ENCODE measurements at regions not wholly inside any gene's neighbourhood (a gene's known extent, or its start where the extent isn't known, plus 50 kb on each side); places are given as distances from the start of the nearest gene placed in this dataset.

DNA sequence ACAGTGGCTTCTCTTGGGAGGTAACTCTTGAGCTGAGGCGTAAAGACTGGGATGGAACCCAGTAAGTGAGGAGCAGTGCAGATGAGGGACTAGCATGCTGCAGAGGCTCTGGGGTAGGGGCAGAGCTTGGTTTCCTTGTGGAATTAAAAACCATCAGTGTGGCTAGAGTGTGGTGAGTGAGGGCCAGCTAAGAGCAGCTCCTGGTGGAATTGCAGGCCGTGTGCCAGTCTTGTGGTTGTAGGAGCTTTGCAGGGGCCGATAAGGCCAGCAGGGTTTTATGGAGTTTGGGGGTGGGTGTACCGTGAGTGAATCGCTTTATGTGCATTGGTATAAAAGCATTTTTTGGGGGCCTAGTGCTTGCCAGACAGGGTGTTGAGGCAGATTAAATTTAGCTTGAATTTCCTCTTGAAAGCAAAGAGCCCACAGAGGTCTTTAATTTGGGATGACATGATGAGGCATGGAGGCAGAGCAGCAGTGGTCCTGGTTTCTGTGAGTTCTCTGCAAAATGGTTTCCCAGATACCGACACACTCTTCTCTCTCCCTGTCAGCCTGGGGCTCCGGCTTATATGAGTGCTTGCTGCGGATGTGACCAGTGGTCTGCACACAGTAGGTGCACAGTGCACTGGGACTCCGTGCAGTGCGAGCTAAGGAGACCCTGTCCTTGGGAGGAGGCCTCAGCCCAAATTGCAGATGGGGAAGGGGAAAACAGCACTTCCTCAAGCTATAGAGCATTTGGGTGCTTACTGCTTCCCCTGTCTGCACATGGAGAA, 176.4 kb upstream of the PITX1 start:
- H3K9me3 ChIP-seq (ENCODE audit: control insufficient read depth in 2 of 2, insufficient read depth in 1 of 2, low read depth in 1 of 2, low read length in 1 of 2) = no peaks in the 10 kb centered on the region
- WGBS, 2 donors = 89 to 91% methylated on average over 10 of the region's 10 CpGs
- peaks cover 0 to 1% of the 10 kb centered on the region in 2 donors for H3K36me3 ChIP-seq (ENCODE audit: control insufficient read depth in 2 of 2, insufficient read depth in 2 of 2, low read length in 1 of 2)
- H3K4me1 ChIP-seq (ENCODE audit: control insufficient read depth in 2 of 2, insufficient read depth in 2 of 2, low read length in 1 of 2) = peaks cover 0 to 2% of the 10 kb centered on the region in 2 donors
- H3K4me3 ChIP-seq (ENCODE audit: low read depth in 1 of 2, low read length in 2 of 2) = no peak overlapping the region
- H3K27ac ChIP-seq (ENCODE audit: low read depth in 2 of 2, low read length in 1 of 2) = no peak overlapping the region
- no peaks in the 10 kb centered on the region for H3K27me3 ChIP-seq (ENCODE audit: control insufficient read depth in 1 of 2, insufficient read depth in 2 of 2, low read length in 2 of 2)

GRCh38 chr5:135208903-135209721, 175.1 kb upstream of the PITX1 start:
- H3K4me1 ChIP-seq (ENCODE audit: control insufficient read depth in 2 of 2, insufficient read depth in 2 of 2, low read length in 1 of 2) = peaks cover 0 to 2% of the 10 kb centered on the region in 2 donors

GRCh38 chr5:135208555-135208902, 174.5 kb upstream of the PITX1 start:
- no peaks in the 10 kb centered on the region for H3K36me3 ChIP-seq (ENCODE audit: control insufficient read depth in 2 of 2, insufficient read depth in 2 of 2, low read length in 1 of 2)
- 48 to 59% methylated on average over 2 of the region's 2 CpGs for WGBS, 2 donors
- H3K27ac ChIP-seq (ENCODE audit: low read depth in 2 of 2, low read length in 1 of 2) = peak overlapping the region; percentile 17 to 67
- H3K4me1 ChIP-seq (ENCODE audit: control insufficient read depth in 2 of 2, insufficient read depth in 2 of 2, low read length in 1 of 2) = peaks cover 0 to 2% of the 10 kb centered on the region in 2 donors
- no peaks in the 10 kb centered on the region for H3K9me3 ChIP-seq (ENCODE audit: control insufficient read depth in 2 of 2, insufficient read depth in 1 of 2, low read depth in 1 of 2, low read length in 1 of 2)
- no peaks in the 10 kb centered on the region for H3K27me3 ChIP-seq (ENCODE audit: control insufficient read depth in 1 of 2, insufficient read depth in 2 of 2, low read length in 2 of 2)
- no peak overlapping the region for H3K4me3 ChIP-seq (ENCODE audit: low read depth in 1 of 2, low read length in 2 of 2)

More at GRCh38 chr5:135208903-135209721, 175.1 kb upstream of the PITX1 start:
- Histone ChIP-seq H3K4me3 (ENCODE audit: low read depth in 1 of 2, low read length in 2 of 2) (no peak overlapping the region), H3K36me3 (ENCODE audit: control insufficient read depth in 2 of 2, insufficient read depth in 2 of 2, low read length in 1 of 2) (no peaks in the 10 kb centered on the region), H3K9me3 (ENCODE audit: control insufficient read depth in 2 of 2, insufficient read depth in 1 of 2, low read depth in 1 of 2, low read length in 1 of 2) (no peaks in the 10 kb centered on the region), H3K27ac (ENCODE audit: low read depth in 2 of 2, low read length in 1 of 2) (peak overlapping the region; percentile 9 to 67), H3K27me3 (ENCODE audit: control insufficient read depth in 1 of 2, insufficient read depth in 2 of 2, low read length in 2 of 2) (no peaks in the 10 kb centered on the region)
- 58 to 67% methylated on average over 11 of the region's 11 CpGs for WGBS, 2 donors

- H3K9me3 ChIP-seq (ENCODE audit: control insufficient read depth in 2 of 2, insufficient read depth in 1 of 2, low read depth in 1 of 2, low read length in 1 of 2) = no peaks in the 10 kb centered on the region
- peak overlapping the region in 1 of 2 donors; percentile 17 for H3K27ac ChIP-seq (ENCODE audit: low read depth in 2 of 2, low read length in 1 of 2)
- peaks cover 0 to 2% of the 10 kb centered on the region in 2 donors for H3K4me1 ChIP-seq (ENCODE audit: control insufficient read depth in 2 of 2, insufficient read depth in 2 of 2, low read length in 1 of 2)
- no peaks in the 10 kb centered on the region for H3K36me3 ChIP-seq (ENCODE audit: control insufficient read depth in 2 of 2, insufficient read depth in 2 of 2, low read length in 1 of 2)
- H3K4me3 ChIP-seq (ENCODE audit: low read depth in 1 of 2, low read length in 2 of 2) = no peak overlapping the region
- 68 to 70% methylated on average over 6 of the region's 6 CpGs for WGBS, 2 donors
- H3K27me3 ChIP-seq (ENCODE audit: control insufficient read depth in 1 of 2, insufficient read depth in 2 of 2, low read length in 2 of 2) = no peaks in the 10 kb centered on the region
These were observed 173.8 kb upstream of the PITX1 start for GRCh38 chr5:135207866-135208265.

- Histone ChIP-seq H3K4me3 (ENCODE audit: low read depth in 1 of 2, low read length in 2 of 2) (no peak overlapping the region), H3K9me3 (ENCODE audit: control insufficient read depth in 2 of 2, insufficient read depth in 1 of 2, low read depth in 1 of 2, low read length in 1 of 2) (no peaks in the 10 kb centered on the region), H3K27me3 (ENCODE audit: control insufficient read depth in 1 of 2, insufficient read depth in 2 of 2, low read length in 2 of 2) (no peaks in the 10 kb centered on the region), H3K4me1 (ENCODE audit: control insufficient read depth in 2 of 2, insufficient read depth in 2 of 2, low read length in 1 of 2) (peaks cover 0 to 2% of the 10 kb centered on the region in 2 donors), H3K36me3 (ENCODE audit: control insufficient read depth in 2 of 2, insufficient read depth in 2 of 2, low read length in 1 of 2) (no peaks in the 10 kb centered on the region), H3K27ac (ENCODE audit: low read depth in 2 of 2, low read length in 1 of 2) (no peak overlapping the region)
- WGBS, 2 donors = 95 to 98% methylated on average over 3 of the region's 3 CpGs
These were observed 172.8 kb upstream of the PITX1 start for GRCh38 chr5:135206862-135207261.

DNA sequence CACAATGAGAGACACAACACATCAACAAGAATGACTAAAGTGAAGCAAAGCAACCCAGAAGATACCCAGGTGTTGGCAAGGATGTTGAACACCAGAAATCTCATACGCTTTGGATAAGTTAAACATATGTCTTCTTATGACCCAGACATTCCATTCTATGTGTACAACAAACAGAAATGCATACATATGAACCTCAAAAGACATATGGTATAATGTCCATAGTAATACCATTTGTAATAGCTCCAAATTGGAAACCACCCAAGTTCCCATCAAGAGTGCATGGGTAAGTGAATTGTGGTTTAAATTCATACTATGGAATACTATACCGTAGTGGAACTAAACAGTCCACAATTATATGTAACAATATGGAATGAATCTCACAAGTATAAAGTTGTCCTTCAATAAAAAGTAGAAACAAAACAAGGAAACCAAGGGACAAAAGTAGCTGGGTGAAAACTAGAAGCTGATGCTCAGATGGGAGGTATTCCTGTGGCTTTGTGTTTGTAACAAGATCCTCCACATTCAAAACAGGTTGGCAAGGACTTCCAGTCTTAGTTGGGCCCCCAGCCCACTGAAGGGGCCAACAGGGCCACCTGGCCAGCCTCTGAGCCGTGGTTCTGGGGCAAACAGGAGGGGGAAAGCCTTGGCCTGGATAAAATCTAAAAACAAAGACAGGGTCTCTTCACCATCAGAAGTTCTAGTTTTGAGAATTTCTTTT, 171.8 kb upstream of the PITX1 start:
- H3K27ac ChIP-seq (ENCODE audit: low read depth in 2 of 2, low read length in 1 of 2) = no peak overlapping the region
- no peaks in the 10 kb centered on the region for H3K27me3 ChIP-seq (ENCODE audit: control insufficient read depth in 1 of 2, insufficient read depth in 2 of 2, low read length in 2 of 2)
- no peaks in the 10 kb centered on the region for H3K9me3 ChIP-seq (ENCODE audit: control insufficient read depth in 2 of 2, insufficient read depth in 1 of 2, low read depth in 1 of 2, low read length in 1 of 2)
- peaks cover 0 to 2% of the 10 kb centered on the region in 2 donors for H3K4me1 ChIP-seq (ENCODE audit: control insufficient read depth in 2 of 2, insufficient read depth in 2 of 2, low read length in 1 of 2)
- H3K36me3 ChIP-seq (ENCODE audit: control insufficient read depth in 2 of 2, insufficient read depth in 2 of 2, low read length in 1 of 2) = no peaks in the 10 kb centered on the region
- H3K4me3 ChIP-seq (ENCODE audit: low read depth in 1 of 2, low read length in 2 of 2) = no peak overlapping the region
- 92 to 93% methylated on average over 3 of the region's 3 CpGs for WGBS, 2 donors

- no peak overlapping the region for H3K27ac ChIP-seq (ENCODE audit: low read depth in 2 of 2, low read length in 1 of 2)
- WGBS, 2 donors = 41 to 43% methylated on average over 1 of the region's 1 CpG
These were observed 170.1 kb upstream of the PITX1 start for GRCh38 chr5:135204151-135204600.

DNA sequence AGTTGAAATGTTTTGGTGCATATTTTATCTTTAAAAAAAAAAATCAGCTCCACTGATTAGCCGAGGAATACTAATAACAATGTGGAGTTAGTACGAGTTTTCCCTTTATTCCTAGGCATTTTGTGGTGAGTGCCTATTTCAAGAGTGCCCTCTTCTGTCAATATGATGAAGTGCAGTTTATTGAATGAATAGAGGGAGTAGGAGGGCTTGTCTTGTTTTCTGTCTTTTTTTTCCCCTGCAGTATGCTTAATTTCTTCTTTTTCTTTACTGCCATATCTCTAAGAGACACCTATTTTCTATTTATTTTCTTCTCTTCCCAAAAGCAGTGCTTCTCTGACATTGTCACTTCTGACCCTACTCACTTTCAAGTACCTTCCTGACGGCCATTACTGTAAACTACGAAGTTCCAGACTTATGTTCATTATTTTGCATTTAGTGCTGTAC, 169.6 kb upstream of the PITX1 start:
- no peak overlapping the region for H3K4me3 ChIP-seq (ENCODE audit: low read depth in 1 of 2, low read length in 2 of 2)
- no peak overlapping the region for H3K27ac ChIP-seq (ENCODE audit: low read depth in 2 of 2, low read length in 1 of 2)
- H3K4me1 ChIP-seq (ENCODE audit: control insufficient read depth in 2 of 2, insufficient read depth in 2 of 2, low read length in 1 of 2) = peaks cover 0 to 2% of the 10 kb centered on the region in 2 donors
- H3K27me3 ChIP-seq (ENCODE audit: control insufficient read depth in 1 of 2, insufficient read depth in 2 of 2, low read length in 2 of 2) = no peaks in the 10 kb centered on the region
- no peaks in the 10 kb centered on the region for H3K9me3 ChIP-seq (ENCODE audit: control insufficient read depth in 2 of 2, insufficient read depth in 1 of 2, low read depth in 1 of 2, low read length in 1 of 2)
- WGBS, 2 donors = 67% methylated on average over 4 of the region's 4 CpGs
- no peaks in the 10 kb centered on the region for H3K36me3 ChIP-seq (ENCODE audit: control insufficient read depth in 2 of 2, insufficient read depth in 2 of 2, low read length in 1 of 2)

More at GRCh38 chr5:135204151-135204600, 170.1 kb upstream of the PITX1 start:
- Histone ChIP-seq H3K4me3 (ENCODE audit: low read depth in 1 of 2, low read length in 2 of 2) (no peak overlapping the region), H3K27me3 (ENCODE audit: control insufficient read depth in 1 of 2, insufficient read depth in 2 of 2, low read length in 2 of 2) (no peaks in the 10 kb centered on the region), H3K9me3 (ENCODE audit: control insufficient read depth in 2 of 2, insufficient read depth in 1 of 2, low read depth in 1 of 2, low read length in 1 of 2) (no peaks in the 10 kb centered on the region), H3K36me3 (ENCODE audit: control insufficient read depth in 2 of 2, insufficient read depth in 2 of 2, low read length in 1 of 2) (no peaks in the 10 kb centered on the region), H3K4me1 (ENCODE audit: control insufficient read depth in 2 of 2, insufficient read depth in 2 of 2, low read length in 1 of 2) (peaks cover 0 to 2% of the 10 kb centered on the region in 2 donors)

- H3K9me3 ChIP-seq (ENCODE audit: control insufficient read depth in 2 of 2, insufficient read depth in 1 of 2, low read depth in 1 of 2, low read length in 1 of 2) = no peaks in the 10 kb centered on the region
- H3K4me1 ChIP-seq (ENCODE audit: control insufficient read depth in 2 of 2, insufficient read depth in 2 of 2, low read length in 1 of 2) = no peaks in the 10 kb centered on the region
- no peak overlapping the region for H3K4me3 ChIP-seq (ENCODE audit: low read depth in 1 of 2, low read length in 2 of 2)
- 99 to 100% methylated on average over 2 of the region's 2 CpGs for WGBS, 2 donors
- H3K27me3 ChIP-seq (ENCODE audit: control insufficient read depth in 1 of 2, insufficient read depth in 2 of 2, low read length in 2 of 2) = no peaks in the 10 kb centered on the region
- no peak overlapping the region for H3K27ac ChIP-seq (ENCODE audit: low read depth in 2 of 2, low read length in 1 of 2)
- H3K36me3 ChIP-seq (ENCODE audit: control insufficient read depth in 2 of 2, insufficient read depth in 2 of 2, low read length in 1 of 2) = no peaks in the 10 kb centered on the region
These were observed 169.0 kb upstream of the PITX1 start for GRCh38 chr5:135203019-135203418.

Data from esophagus (tissue), 2 donors.